ENCODE measurements at regions not wholly inside any gene's neighbourhood (a gene's known extent, or its start where the extent isn't known, plus 50 kb on each side); places are given as distances from the start of the nearest gene placed in this dataset.

- Histone ChIP-seq H3K4me1 (no peaks in the 10 kb centered on the region), H3K36me3 (no peaks in the 10 kb centered on the region), H3K4me3 (no peak overlapping the region), H3K9ac (ENCODE audit: low read depth in 2 of 2, low read length in 2 of 2) (no peak overlapping the region), H3K27ac (no peak overlapping the region), H3K27me3 (no peaks in the 10 kb centered on the region), H3K9me3 (no peaks in the 10 kb centered on the region)
- TF ChIP-seq, protein P1, sequence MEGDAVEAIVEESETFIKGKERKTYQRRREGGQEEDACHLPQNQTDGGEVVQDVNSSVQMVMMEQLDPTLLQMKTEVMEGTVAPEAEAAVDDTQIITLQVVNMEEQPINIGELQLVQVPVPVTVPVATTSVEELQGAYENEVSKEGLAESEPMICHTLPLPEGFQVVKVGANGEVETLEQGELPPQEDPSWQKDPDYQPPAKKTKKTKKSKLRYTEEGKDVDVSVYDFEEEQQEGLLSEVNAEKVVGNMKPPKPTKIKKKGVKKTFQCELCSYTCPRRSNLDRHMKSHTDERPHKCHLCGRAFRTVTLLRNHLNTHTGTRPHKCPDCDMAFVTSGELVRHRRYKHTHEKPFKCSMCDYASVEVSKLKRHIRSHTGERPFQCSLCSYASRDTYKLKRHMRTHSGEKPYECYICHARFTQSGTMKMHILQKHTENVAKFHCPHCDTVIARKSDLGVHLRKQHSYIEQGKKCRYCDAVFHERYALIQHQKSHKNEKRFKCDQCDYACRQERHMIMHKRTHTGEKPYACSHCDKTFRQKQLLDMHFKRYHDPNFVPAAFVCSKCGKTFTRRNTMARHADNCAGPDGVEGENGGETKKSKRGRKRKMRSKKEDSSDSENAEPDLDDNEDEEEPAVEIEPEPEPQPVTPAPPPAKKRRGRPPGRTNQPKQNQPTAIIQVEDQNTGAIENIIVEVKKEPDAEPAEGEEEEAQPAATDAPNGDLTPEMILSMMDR (IDR thresholded peaks at IDR 0.05) = no peak
- intact Hi-C loops (cut with DNase I) = no loop called here
- no peak for DNase-seq
Measured at GRCh38 chr3:64351713-64352638, 126.7 kb upstream of the PRICKLE2 start.

DNA sequence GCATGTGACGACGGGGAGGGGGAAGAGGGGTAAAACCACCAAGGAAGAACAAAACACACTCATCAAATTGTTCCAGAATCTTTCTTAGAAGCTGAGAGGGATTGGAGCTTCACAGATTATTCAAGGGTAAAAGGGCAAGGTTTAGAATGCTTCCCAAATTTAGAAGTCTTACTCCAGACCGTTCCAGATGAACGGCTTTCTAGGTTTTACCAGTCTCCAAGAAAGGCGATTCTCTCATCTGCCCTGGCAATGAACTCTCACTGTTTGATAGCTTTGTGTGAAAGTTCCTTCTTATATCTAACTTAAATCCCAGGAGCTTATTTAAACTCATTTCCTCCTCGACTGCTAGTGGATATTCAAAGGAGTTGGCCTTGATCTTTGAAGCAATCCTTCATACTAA, 124.3 kb upstream of the PRICKLE2 start:
- H3K4me1 ChIP-seq = no peaks in the 10 kb centered on the region
- no peaks in the 10 kb centered on the region for H3K9me3 ChIP-seq
- intact Hi-C loops (cut with DNase I) = no loop called here
- no peaks in the 10 kb centered on the region for H3K27me3 ChIP-seq
- no peak for DNase-seq
- H3K4me3 ChIP-seq = no peak overlapping the region
- H3K9ac ChIP-seq (ENCODE audit: low read depth in 2 of 2, low read length in 2 of 2) = no peak overlapping the region
- TF ChIP-seq, protein P1 (IDR thresholded peaks at IDR 0.05) = no peak
- H3K27ac ChIP-seq = no peak overlapping the region
- H3K36me3 ChIP-seq = no peaks in the 10 kb centered on the region

GRCh38 chr3:64345371-64345770, 120.1 kb upstream of the PRICKLE2 start:
- no peaks in the 10 kb centered on the region for H3K9me3 ChIP-seq
- H3K27me3 ChIP-seq = no peaks in the 10 kb centered on the region
- DNase-seq = no peak
- H3K27ac ChIP-seq = peak overlapping the region; percentile 2
- TF ChIP-seq, protein P1 (IDR thresholded peaks at IDR 0.05) = no peak
- no peaks in the 10 kb centered on the region for H3K4me1 ChIP-seq
- intact Hi-C loops (cut with DNase I) = no loop called here
- no peak overlapping the region for H3K4me3 ChIP-seq
- H3K9ac ChIP-seq (ENCODE audit: low read depth in 2 of 2, low read length in 2 of 2) = no peak overlapping the region
- no peaks in the 10 kb centered on the region for H3K36me3 ChIP-seq

DNA sequence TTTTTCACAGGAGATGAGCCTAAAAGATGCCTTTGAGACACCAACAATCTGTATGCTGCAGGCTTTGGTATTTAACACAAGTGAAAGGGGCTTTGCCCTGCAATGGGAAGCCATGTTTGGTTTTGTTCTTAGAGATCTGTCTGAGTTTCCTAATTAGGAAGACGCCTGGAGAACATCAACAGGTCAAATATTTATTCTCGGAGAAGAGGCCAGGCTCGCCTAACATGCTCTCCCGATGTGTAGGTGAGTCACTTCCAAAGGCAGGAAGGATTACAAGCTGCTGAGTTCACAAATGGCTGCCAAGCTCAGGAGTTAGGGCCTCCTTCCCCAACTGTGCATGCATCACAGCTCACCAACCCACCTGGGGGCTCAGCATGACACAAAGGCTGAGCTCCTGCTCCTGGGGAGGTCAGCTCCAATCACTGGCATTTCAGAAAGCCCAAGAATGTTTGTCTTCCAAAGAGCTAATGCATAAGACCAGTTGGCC, 119.5 kb upstream of the PRICKLE2 start:
- Histone ChIP-seq H3K36me3 (no peaks in the 10 kb centered on the region), H3K4me1 (no peaks in the 10 kb centered on the region), H3K9ac (ENCODE audit: low read depth in 2 of 2, low read length in 2 of 2) (no peak overlapping the region), H3K27ac (peak overlapping the region; percentile 2), H3K4me3 (no peak overlapping the region), H3K9me3 (no peaks in the 10 kb centered on the region), H3K27me3 (no peaks in the 10 kb centered on the region)
- DNase-seq = no peak
- TF ChIP-seq, protein P1 (IDR thresholded peaks at IDR 0.05) = no peak
- intact Hi-C loops (cut with DNase I) = no loop called here

DNA sequence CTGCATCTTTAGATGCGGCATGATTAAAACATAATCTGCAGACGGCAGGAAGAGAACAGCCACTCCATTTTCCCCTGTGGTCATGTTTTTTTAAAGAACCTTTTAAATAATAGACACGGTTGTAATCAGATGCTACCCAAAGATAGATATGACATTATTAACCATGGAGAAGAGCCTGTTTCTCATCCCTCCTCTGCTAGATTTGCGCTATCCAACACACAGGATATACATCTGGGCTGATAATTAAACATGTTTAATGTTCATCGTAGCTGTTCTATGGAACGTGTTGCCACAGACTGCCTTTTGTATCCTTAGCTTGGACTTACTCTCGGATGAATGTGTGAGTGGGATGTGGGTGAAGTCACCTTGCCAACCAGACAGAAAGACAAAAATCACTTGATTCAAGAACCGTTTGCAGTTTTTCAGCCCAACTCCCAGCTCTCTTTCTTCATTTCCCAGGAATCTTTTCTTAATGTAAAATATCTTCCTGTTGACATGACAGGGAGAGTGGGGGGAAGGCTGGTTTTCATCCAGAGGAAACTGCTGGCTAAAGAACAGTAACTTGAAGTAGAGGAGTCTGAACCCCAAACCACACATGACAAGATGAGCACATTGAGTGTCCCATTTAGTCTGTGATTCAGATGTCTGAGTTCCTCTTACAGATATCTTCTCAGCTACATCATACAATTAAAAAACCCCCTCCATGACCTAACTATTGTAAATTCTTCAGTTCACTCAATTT, 118.6 kb upstream of the PRICKLE2 start:
- no peaks in the 10 kb centered on the region for H3K4me1 ChIP-seq
- no peaks in the 10 kb centered on the region for H3K27me3 ChIP-seq
- TF ChIP-seq, protein P1 (IDR thresholded peaks at IDR 0.05) = no peak
- peak overlapping the region; percentile 44 for H3K27ac ChIP-seq
- no peak for DNase-seq
- no peak overlapping the region for H3K4me3 ChIP-seq
- no peak overlapping the region for H3K9ac ChIP-seq (ENCODE audit: low read depth in 2 of 2, low read length in 2 of 2)
- intact Hi-C loops (cut with DNase I) = no loop called here
- no peaks in the 10 kb centered on the region for H3K36me3 ChIP-seq
- no peaks in the 10 kb centered on the region for H3K9me3 ChIP-seq

Data from colonic mucosa (tissue), 4 donors.